ENCODE measurements at regions not wholly inside any gene's neighbourhood (a gene's known extent, or its start where the extent isn't known, plus 50 kb on each side); places are given as distances from the start of the nearest gene placed in this dataset.

DNA sequence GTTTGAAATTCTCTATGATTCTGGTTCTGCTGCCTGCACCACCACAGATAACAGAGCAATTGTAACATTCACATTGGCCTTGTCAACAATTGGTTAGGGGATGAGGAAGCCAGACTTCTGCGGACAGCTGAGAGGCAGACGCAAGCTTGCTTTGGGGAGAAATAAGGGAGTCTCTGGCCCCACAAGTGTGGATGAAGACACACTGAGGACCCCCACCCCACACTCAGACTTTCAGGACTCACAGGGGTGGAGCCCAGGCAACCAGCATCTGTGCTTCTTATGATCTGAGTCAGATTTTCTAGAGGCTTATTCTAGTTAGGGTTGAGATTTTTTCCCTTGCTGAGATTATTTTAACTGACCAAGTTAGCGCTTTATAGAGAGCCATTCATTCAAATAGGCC is 140.3 kb upstream of the IRX2 start:
- Mint-ChIP-seq H3K27me3 (peaks cover 38% of the 10 kb centered on the region), H3K4me1 (ENCODE audit: low read depth) (no peaks in the 10 kb centered on the region), H3K9me3 (ENCODE audit: low read depth) (no peaks in the 10 kb centered on the region), H3K27ac (no peak overlapping the region), H3K4me3 (ENCODE audit: low read depth) (no peak overlapping the region), H3K36me3 (ENCODE audit: insufficient read depth) (no peaks in the 10 kb centered on the region)
- no peak for TF ChIP-seq CTCF (IDR thresholded peaks at IDR 0.05; ENCODE audit: unreplicated experiment)
- no peak for DNase-seq (ENCODE audit: low spot score, unreplicated experiment)

DNA sequence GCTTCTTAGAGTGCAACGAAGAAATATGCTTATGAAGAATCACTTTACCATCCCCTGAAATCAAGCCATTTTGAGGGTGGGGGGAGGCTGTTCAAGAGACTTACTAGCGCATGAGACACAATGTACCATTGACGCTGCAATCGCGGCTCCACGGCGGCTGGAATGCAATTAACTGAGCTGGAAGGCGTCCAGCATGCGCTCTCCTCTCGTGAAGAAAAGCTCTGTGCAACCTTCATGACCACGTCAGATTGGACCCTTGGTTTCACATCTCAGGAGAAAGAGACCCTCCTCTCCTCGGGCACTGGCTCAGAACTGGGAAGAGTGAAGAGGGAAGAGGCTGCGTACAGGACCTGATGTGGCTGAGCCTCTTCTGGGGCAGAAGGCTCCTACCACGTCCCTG is 138.5 kb upstream of the IRX2 start:
- peak; percentile 4 for DNase-seq (ENCODE audit: low spot score, unreplicated experiment)
- H3K4me1 Mint-ChIP-seq (ENCODE audit: low read depth) = no peaks in the 10 kb centered on the region
- no peak overlapping the region for H3K4me3 Mint-ChIP-seq (ENCODE audit: low read depth)
- no peak overlapping the region for H3K27ac Mint-ChIP-seq
- H3K27me3 Mint-ChIP-seq = peaks cover 36% of the 10 kb centered on the region
- TF ChIP-seq CTCF (IDR thresholded peaks at IDR 0.05; ENCODE audit: unreplicated experiment) = no peak
- no peaks in the 10 kb centered on the region for H3K36me3 Mint-ChIP-seq (ENCODE audit: insufficient read depth)
- H3K9me3 Mint-ChIP-seq (ENCODE audit: low read depth) = no peaks in the 10 kb centered on the region

GRCh38 chr5:2888520-2889060 is 137.1 kb upstream of the IRX2 start:
- Mint-ChIP-seq H3K27ac (no peak overlapping the region), H3K4me3 (ENCODE audit: low read depth) (no peak overlapping the region), H3K36me3 (ENCODE audit: insufficient read depth) (no peaks in the 10 kb centered on the region), H3K4me1 (ENCODE audit: low read depth) (no peaks in the 10 kb centered on the region), H3K9me3 (ENCODE audit: low read depth) (no peaks in the 10 kb centered on the region), H3K27me3 (peaks cover 30% of the 10 kb centered on the region)
- DNase-seq (ENCODE audit: low spot score, unreplicated experiment) = no peak
- TF ChIP-seq CTCF (IDR thresholded peaks at IDR 0.05; ENCODE audit: unreplicated experiment) = no peak

DNA sequence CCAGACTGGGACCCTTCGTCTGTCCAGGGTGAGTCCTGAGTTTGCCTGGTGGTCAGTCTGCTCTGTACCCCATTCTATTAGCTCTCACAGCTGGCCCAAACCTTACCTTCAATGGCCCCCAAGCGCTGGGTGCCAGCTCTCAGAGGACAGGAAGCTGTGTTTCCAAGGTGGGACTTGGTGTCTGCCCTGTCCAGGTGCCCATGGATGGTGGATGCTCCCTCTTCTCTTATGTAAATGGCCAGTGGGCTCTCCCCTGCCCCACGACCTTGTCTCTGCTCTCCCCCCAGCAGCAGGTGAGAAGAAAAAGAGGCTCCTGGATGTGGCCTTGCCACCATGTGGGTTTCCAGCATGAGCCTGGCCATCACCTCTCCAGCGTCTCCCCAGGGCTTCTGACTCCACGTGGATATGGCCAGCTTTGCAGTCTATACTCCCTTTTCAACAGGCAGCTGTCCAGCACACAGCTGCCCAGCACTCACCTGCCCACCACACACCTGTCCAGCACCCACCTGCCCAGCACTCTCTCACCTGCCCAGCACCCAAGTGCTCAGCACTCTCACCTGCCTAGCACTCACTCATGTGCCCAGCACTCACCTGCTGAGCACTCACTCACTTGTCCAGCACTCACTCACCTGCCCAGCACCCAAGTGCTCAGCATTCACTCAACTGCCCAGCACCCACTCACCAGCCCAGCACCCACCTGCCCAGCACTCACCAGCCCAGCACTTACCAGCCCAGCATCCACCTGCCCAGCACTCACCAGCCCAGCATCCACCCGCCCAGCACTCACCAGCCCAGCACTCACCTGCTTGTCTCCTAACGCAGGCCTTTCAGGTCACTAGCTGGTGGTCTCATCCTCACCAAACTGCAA is 136.2 kb upstream of the IRX2 start:
- Mint-ChIP-seq H3K9me3 (ENCODE audit: low read depth) (no peaks in the 10 kb centered on the region), H3K36me3 (ENCODE audit: insufficient read depth) (no peaks in the 10 kb centered on the region), H3K4me3 (ENCODE audit: low read depth) (no peak overlapping the region), H3K27ac (no peak overlapping the region), H3K4me1 (ENCODE audit: low read depth) (peaks cover 1% of the 10 kb centered on the region), H3K27me3 (peaks cover 32% of the 10 kb centered on the region)
- DNase-seq (ENCODE audit: low spot score, unreplicated experiment) = peak; percentile 3
- no peak for TF ChIP-seq CTCF (IDR thresholded peaks at IDR 0.05; ENCODE audit: unreplicated experiment)

GRCh38 chr5:2886531-2886930 is 135.1 kb upstream of the IRX2 start:
- Mint-ChIP-seq H3K4me1 (ENCODE audit: low read depth) (peaks cover 1% of the 10 kb centered on the region), H3K27ac (no peak overlapping the region), H3K9me3 (ENCODE audit: low read depth) (no peaks in the 10 kb centered on the region), H3K4me3 (ENCODE audit: low read depth) (no peak overlapping the region), H3K27me3 (peaks cover 32% of the 10 kb centered on the region), H3K36me3 (ENCODE audit: insufficient read depth) (no peaks in the 10 kb centered on the region)
- no peak for DNase-seq (ENCODE audit: low spot score, unreplicated experiment)
- no peak for TF ChIP-seq CTCF (IDR thresholded peaks at IDR 0.05; ENCODE audit: unreplicated experiment)
